HG03520 (cell line): ENCODE measurements at regions not wholly inside any gene's neighbourhood (a gene's known extent, or its start where the extent isn't known, plus 50 kb on each side); places are given as distances from the start of the nearest gene placed in this dataset.
A peak's percentile ranks its signal among the peaks of the same experiment; 100 is the strongest.
"Not testable (repeated sequence)": the region's sequence is repeated elsewhere in the genome, so short reads cannot be mapped to it uniquely, and the experiment has no call there.

Experiments used
- ATAC-seq: cut with Tn5 transposase; IDR thresholded peaks from one replicate; pipeline ENCODE4 v1.9.1; 2021; ENCODE audit warnings: mild to moderate bottlenecking, moderate library complexity; ENCODE audit not compliant: unreplicated experiment

- ATAC-seq, result no peak
These were observed 640.2 kb downstream of the STK39 start for GRCh38 chr2:167607211-167607610.

GRCh38 chr2:167602122-167602521, 645.3 kb downstream of the STK39 start:
- ATAC-seq, result no peak

- no peak for ATAC-seq
These were observed 648.2 kb downstream of the STK39 start for GRCh38 chr2:167599219-167599618.

DNA sequence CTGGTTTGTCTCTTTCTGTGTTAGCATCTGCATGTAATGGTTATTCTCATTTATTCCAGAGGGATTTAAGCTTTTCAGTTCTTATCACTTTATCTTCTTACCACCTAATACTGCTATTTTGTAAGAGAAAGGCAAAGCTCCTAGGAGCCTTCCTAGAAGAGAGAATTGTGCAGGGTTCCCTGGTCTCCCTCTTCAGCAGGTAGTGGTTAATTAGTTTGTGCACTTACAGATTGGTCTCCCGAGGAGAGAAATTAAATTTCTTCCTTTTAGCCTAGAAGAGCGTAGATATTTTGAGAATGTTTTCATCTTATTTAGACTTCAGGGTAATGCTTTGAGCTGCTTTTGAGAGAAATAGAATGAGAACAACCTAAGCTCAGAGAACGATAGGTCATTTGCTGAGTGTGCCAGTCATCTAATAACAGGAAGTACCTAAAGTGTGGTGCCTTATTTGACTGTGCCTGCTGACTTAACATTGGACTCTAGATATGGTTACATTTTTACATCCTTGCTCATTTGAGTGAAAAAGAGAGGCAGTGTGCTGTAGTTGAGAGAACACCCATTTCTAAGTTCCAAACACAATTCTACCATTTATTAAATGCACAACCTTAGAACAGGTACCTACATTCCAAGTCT, 651.4 kb downstream of the STK39 start:
- peak; percentile 76 for ATAC-seq

DNA sequence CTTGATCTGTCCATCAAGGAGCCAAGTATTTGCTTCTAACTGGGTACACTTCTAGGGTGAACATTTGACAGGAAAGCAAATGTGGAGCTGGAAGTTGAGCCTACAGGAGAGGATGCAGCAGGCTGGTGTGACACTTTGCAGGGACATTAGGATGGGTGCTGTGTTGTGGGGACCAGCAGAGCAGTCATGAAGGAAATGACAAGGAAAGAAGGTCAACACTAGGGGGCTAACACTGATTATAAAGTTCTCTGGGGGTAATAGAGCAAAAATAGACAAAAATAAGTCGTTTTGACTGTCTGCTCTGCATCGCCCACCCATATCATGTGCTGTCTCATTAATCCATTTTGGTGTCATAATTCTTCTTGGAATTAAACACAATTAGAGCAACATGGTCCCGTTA, 652.4 kb downstream of the STK39 start:
- ATAC-seq, result no peak

- ATAC-seq, result no peak
These were observed 655.0 kb downstream of the STK39 start for GRCh38 chr2:167592441-167592840.

- no peak for ATAC-seq
These were observed 664.8 kb downstream of the STK39 start for GRCh38 chr2:167582619-167583018.

- ATAC-seq, result no peak
These were observed 665.3 kb downstream of the STK39 start for GRCh38 chr2:167581961-167582574.

DNA sequence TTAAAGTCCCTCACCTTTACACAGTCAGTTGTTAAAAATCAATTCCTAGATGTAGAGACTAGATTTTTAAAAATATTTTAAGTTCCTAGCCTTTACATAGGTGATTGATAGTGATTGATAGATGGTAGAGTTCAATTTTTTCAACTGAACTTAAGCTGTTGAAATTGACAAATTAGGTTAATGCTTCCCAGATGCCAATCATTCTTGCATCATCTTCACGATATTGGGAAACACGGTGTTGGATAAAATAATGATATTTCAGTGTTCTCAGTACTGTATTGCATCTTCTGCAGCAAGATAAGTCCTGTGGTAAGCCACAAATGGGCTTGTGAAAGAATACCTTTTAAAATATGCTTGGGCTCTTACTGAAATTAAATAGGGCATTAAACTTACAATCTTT, 667.6 kb downstream of the STK39 start:
- no peak for ATAC-seq

DNA sequence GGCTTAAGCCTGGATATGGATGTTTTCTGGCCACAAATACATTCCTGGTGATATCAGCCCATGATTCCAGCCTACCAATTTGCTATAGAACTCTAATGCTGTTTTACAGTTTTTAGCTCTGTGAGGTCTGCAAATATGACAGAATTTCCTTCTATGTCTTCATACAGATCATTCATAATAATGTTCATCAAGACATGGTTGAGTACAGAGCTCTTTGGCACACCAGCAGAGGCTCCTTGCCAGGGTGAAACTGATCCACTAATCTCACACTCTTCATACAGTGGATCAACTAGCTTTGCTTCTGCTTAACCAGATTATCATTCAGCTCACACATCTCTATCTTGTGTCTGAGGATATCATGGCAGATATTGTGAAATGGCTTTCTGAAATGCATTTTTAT, 672.1 kb downstream of the STK39 start:
- no peak for ATAC-seq

GRCh38 chr2:167572883-167573619, 674.3 kb downstream of the STK39 start:
- no peak for ATAC-seq

DNA sequence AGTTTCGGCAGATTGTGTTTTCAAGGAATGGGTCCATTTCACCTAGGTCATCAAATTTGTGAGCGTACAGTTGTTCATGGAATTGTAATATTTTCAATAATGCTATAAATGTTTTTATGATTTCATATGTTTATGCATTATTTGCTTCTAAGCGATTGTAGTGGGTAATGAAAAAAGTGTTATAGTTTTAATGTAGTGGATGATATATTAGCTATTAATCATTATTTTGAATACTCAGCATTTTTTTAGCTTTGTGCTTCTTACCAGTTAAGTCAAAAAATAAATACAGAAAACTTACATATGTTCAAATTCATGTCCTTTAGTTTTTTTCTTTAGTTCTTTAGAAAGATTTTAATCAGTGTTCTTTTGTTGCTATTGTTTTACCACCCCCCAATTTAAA, 677.0 kb downstream of the STK39 start:
- ATAC-seq, result no peak

DNA sequence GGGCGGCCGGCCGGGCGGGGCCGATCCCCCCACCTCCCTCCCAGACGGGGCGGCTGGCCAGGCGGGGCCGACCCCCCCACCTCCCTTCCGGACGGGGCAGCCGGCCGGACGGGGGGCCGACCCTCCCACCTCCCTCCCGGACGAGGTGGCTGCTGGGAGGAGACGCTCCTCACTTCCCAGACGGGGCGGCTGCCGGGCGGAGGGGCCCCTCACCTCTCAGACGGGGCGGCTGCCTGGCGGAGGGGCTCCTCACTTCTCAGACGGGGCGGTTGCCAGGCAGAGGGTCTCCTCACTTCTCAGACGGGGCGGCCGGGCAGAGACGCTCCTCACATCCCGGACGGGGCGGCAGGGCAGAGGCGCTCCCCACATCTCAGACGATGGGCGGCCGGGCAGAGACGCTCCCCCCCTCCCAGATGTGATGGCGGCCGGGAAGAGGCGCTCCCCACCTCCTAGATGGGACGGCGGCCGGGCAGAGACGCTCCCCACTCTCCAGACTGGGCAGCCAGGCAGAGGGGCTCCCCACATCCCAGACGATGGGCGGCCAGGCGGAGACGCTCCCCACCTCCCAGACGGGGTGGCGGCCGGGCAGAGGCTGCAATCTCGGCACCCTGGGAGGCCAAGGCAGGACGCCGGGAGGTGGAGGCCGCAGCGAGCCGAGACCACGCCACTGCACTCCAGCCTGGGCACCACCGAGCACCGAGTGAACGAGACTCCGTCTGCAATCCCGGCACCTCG, 675.8 kb downstream of the XIRP2 start:
- not testable (repeated sequence) for ATAC-seq

- ATAC-seq, result not testable (repeated sequence)
These were observed 670.2 kb downstream of the XIRP2 start for GRCh38 chr2:167558272-167558991.

DNA sequence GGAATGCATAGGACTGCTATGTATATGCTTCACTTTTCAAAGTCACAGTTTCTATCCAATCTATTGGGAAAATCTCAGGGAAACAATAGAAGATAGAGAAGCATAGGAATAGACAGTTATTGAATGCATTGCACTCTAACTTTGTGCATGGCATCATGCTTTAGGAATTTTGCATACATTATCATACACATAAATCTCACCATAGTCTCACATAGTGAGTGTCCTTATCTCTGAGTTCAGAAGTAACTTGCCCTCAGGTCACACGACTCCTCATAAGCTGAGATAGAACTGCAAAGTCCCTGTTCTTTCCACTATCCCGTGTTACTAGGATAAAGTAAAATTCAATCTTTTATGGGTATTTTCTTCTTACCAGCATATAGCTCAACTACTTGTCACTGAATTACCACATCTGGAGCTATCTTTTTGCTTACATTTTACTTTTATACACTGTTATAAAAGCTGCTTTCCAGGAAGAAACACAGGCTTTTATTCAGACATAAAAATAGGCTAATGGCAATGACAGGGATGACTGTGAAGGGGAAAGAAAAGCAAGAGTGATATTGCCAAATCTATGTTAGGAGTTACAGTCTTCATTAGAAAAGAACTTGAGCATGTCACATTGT, 666.9 kb downstream of the XIRP2 start:
- ATAC-seq, result no peak

GRCh38 chr2:167553635-167554034, 665.4 kb downstream of the XIRP2 start:
- no peak for ATAC-seq

- ATAC-seq, result no peak
These were observed 663.1 kb downstream of the XIRP2 start for GRCh38 chr2:167551416-167551815.

GRCh38 chr2:167550448-167550847, 662.2 kb downstream of the XIRP2 start:
- ATAC-seq, result no peak

DNA sequence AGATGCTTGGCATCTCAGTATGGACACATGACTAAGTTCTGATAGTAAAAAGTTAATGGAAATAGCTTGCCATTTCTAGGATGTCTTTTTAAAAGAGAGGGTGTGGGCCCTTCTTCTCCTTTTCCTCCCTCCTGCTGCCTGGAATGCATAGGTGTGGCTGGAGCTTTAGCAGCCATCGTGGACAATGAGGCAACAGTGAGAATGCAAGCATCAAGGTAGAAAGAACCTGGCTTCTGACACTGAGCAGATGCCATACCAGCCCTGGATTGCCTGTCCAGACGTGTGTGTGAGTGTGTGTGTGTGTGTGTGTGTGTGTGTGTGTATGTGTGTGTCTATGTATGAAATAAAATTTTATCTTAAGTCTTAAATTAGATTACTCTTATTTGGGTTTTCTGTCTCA, 660.1 kb downstream of the XIRP2 start:
- ATAC-seq, result no peak

- ATAC-seq, result no peak
These were observed 656.3 kb downstream of the XIRP2 start for GRCh38 chr2:167544602-167545001.
